GM18526 (cell line): ENCODE measurements at regions not wholly inside any gene's neighbourhood (a gene's known extent, or its start where the extent isn't known, plus 50 kb on each side); places are given as distances from the start of the nearest gene placed in this dataset.

Source experiments
- POLR2A ChIP-seq: IDR thresholded peaks from 3 replicates; pipeline ENCODE4 v1.6.1; 2011; ENCODE audit not compliant: insufficient read length; ENCODE audit errors: extremely low read depth

DNA sequence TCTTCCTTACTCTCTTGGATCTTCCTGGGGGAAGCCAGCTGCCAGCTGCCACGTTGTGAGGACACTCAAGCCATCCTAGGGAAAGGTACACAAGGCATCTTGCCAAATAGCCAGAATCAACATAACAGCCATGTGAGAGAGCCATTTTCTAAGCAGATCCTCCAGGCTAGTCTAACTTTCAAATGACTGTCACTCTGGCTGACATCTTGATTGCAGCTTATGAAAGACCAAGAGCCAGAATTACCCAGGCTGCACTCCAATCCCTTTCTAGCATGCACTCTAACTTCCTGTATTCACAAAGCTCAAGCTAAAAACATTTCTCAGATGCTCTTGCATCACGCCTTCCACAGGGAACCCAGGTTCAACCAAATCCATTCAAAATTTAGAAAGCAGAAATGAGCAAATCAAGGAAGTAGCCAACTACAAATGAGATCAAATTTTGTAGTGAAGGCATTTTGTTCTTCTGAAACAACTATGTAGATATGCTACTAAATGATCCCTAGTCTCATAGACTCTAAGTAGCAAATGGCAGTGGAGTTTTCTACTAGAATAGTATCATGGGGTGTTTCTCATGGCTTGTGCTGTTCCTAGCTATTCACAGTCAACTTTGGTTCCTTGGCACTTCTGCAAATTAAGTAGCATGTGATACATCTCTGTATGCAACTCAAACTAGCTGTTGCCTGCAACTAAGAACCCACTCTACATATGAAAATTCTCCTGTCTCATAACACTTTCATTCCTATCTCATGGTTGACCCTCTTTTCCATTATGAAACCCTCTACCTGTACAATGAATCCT lies 281.9 kb downstream of the ZEB2 start:
- TF ChIP-seq POLR2A: no peak

DNA sequence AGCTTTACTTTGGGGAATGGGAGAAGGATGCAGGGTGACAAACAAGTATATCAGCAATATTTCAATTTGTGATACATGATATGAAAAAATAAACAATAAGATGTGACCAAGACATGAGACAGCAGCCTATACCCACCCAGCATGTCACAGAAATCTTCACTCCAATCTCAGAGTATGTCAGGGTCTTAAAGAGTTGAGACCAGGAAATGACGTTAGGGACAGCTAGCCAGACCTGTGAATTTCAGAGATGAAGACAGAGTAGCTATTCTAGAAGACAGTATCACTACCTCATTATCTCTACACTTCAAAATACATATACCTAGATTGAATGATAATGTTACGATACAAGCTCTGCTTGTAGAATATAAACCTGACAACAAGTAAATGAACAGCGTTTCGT lies 282.8 kb downstream of the ZEB2 start:
- no peak for TF ChIP-seq POLR2A

DNA sequence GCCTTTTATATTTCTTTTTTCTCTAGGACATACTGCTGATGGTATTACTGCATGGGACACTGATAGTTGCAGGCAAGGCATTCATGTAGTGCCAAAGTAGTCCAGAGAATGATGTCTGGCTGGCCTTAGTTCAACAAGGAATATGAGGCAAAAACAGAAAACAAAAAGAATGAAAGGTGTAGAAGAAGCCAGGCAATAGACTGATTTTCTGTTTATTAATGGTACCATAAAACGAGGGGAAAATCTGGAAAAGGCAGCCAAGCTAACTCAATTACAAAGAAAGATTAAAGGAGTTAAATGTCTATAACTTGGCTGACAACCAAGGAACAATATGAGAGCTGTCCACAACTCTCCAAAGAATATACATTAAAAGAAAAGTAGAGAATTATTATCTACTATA lies 284.9 kb downstream of the ZEB2 start:
- TF ChIP-seq POLR2A: no peak

DNA sequence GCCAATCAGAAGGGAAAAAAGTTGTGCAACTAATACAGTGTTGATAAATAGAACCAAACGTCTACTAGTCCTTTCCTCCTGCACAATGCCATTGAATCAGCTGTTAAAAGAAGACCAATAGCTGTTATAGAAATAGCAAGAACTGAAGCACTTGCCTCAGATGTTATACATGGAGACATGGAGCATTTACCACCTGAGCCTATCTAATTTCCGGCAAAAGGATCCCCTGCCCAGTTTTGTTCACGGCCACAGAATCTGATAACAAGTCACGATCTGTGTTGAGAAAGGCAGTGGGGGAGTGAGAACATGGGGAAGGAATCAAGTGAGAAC lies 285.4 kb downstream of the ZEB2 start:
- TF ChIP-seq POLR2A: no peak

DNA sequence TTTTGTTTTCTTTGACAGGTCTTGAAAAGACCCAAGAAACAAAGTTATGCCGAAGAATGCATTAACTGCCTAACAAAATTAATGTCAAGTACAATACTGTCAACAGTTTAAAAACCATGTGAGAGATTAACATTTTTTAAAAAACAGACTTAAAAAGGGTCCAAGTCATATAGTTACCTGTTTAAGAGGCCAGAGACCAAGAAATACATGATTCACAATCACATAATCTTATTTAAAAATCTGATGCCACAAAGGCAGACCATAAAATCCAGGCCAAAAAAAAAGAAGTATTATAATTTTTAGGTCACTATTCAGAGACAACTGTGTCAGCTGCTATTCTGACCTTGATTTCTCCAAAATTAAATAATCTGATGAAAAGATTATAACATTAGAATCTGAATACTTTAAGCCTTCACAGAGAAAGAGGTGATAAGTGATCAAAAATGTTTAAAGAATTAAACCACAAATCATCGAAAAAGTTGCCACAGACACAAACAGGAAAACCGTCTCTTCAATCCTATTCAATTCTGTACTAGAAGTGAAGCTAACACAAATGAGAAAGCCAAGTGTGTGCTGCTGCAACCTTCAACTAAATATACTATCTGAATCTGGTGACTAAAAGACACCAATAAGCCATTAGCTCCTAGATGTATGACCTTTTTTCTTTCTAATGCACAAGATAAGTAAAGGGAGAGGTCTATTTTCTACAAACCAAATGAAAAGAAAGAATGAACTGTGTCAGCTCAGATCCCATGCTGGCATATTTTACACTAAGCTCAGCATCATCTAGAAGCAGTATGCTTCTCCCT lies 286.0 kb downstream of the ZEB2 start:
- TF ChIP-seq POLR2A: no peak

DNA sequence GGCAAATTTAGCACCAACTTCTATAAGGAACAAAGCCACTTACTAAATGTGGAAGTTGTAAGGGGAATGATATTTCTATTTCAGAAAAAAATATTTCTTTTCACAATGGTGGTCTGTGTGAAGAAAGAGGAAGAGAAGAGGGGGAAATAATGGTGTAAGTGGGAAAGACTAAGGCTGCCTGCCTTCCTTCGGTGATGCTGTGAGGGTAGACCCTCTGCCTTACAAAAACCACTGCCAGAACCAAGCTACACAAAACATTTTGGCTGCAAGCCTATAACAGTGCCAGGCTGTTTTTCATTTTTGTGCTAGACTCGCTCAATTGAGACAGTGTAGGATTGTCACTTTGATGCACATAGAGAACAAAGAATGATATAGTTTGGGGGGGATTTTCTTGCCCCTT lies 286.6 kb downstream of the ZEB2 start:
- TF ChIP-seq POLR2A: no peak

DNA sequence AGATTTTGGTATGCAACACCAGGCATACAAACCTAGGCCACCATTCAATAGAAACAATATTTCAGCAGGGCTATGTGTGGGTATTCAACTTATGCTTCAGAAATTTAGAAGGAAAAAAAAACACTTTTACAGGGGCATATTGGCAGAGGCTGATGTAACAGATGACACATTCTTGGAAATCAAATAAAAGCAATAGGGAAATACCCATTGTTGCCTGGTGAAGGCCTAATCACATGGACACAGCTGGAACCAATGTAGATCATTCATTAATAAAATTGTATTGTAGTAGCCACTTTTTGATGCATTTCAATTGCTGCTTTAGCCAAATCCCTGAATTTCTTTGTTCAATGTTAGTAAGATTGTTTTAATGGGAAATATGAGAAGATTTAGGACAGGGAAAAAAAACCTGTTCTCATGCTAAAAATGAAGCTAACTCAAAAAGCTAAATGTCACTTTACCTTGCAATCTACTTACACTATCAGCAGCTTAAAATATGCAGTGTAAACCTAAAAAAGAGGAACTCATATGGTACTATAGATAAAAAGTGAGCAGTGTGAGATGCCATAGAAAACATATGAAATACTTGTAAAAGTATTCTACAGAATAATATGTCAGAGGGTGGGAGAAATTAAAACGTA lies 289.4 kb downstream of the ZEB2 start:
- TF ChIP-seq POLR2A: no peak

DNA sequence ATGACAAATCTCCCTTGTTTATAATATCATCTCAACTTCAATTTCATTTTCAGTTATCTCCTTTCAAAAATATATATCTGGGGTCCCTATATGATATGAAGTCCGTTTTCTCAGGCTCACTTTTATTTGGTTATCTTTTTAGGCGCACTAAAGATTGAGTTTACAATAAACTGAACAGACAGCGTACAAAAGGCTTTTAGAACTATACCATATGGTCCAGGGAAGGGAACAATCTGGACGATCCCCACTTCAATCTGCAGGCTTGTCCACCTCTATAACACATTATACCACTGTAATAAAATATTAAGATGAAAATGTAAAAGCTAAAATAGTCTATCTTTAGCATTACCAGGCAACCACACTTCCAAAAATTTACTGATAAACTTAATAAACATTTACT lies 289.9 kb downstream of the ZEB2 start:
- no peak for TF ChIP-seq POLR2A

DNA sequence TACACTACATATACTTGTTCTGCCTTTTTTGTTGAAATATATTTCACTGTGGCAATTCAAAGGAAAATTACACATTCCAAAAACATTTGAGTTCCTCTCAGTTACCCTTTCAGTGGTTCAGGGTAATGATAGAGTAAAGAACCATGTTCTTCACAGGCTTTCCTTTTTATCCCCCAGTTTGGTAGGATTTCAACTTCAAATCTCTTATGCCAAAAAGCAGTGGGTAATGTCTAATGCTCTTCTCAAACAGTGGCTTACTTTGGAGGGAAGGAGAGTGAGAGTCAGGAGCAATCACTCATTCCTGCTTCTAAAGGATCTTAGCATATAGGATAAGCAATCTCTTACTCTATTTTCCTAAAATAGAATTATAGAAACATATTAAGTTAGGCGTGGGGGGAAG lies 290.6 kb downstream of the ZEB2 start:
- TF ChIP-seq POLR2A: no peak

DNA sequence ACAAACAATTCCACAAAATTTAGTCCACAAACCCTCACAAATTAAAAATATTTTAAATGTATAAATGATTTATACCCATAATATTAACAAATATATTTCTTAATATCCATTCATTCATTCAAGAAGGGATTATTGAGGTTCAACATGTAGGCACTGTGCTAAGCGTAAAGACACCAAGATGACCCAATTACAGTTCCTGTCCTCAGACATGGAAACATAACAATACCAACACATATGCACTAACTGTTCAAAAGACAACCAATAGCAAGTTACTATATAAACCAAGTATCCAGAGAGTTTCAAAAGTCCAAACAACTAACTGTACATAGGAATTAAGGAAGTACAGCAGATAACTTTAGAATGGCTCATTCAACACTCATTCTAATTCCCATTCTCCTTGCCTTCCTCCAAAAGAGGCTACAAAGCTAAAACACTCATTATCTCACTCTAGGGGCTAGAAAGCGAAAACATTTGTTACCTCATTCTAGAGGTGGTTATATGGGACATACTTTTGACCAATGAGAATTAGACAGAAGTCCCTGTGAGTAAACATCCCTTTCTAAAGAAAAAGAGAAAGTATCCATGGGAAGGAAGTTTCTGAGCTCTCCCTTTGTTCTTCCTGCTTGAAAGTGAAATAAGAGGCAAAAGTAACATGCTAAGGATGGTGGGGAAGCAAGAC lies 292.4 kb downstream of the ZEB2 start:
- TF ChIP-seq POLR2A: no peak

DNA sequence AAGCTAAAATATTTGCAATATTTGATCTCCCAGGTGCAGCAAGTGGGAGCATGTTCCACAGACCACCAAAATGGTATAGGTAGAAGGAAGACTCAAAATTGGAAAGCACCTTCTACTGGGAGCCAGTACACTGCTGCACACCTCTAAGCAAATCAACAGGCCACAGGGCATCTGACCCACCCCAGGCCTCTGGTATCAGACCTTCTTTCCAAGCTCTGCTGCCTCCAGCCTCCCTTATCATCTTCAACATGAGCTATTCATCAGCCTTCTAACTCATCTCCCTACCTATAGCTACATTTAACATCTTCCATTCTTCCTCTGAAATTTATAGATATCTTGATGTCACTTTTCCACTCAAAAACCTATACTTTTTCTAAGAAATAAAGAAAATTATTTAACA lies 294.8 kb downstream of the ZEB2 start:
- TF ChIP-seq POLR2A: no peak

DNA sequence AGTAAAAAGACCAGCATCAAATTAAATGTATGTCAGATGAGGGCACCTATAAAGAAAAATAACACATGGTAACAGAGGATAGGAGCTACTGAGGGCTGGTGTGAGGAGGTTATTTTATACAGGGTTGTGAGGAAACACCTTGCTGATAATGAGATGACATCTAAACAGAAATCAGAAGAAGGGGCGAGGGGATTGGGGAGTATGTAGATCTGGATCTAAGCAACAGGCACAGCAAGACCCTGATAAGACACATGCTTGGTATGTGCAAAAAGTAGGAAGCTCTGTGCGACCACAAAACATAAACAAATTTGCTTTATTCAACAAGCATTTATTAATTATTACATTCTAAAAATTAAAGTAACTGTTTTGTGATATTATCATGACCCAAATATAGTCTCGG lies 295.4 kb downstream of the ZEB2 start:
- no peak for TF ChIP-seq POLR2A

DNA sequence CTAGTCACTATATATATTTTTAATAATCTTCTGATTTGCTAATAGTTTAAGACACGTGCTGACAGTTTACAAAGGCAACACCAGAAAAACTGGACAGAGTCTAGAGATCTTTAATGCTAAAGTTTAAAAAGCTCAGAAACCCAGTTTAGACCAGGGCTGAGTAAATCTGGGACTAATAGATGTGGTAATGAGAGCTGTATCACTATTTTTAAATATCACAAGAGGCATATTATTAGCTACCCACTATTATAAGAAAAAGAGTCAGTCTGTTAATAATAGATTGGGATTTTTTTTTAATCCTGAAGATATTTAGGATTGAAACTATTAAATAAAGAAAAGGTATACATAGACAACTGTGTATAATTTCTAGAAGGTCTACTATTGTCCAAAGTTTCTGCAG lies 299.9 kb downstream of the ZEB2 start:
- TF ChIP-seq POLR2A: no peak

DNA sequence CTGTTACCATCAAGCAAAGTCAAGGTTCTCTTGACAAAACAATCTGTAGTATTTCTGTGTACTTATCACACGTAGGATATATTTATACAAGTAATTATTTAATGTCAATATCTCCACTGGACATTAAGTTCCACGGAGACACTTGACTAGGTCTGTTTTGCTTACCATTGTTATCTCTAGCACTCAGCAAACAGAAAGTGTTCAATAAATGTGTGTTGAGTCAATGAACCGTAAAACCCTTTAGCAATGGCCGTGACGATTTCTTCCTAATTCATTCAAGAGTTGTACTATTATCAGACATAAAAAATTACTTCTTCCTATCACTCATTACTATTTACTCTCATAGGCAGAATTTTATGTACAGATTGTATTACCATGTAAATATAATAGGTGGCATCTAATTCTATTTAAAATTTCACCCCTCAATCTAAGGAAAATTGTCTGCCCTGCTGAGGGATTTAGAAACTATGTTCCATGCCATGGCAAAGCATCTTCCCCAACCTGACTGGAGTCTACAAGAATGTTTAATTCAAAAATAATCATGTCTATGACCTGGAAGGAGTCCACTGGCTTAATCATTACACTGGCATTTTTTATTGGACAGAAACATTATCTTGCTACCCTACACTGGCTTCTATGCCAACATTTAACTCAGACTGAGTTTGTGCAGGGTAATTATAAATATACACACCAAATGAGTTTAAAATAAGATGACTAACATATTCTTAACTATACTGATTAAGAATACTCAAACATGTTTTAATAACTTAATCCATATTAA lies 301.9 kb downstream of the ZEB2 start:
- TF ChIP-seq POLR2A: no peak
